ENCODE measurements at regions not wholly inside any gene's neighbourhood (a gene's known extent, or its start where the extent isn't known, plus 50 kb on each side); places are given as distances from the start of the nearest gene placed in this dataset.
A peak's percentile ranks its signal among the peaks of the same experiment; 100 is the strongest.

GRCh38 chr1:209483691-209484090 is 99.8 kb upstream of the CAMK1G start:
- no peaks in the 10 kb centered on the region for H3K27me3 ChIP-seq (ENCODE audit: insufficient read depth, poor library complexity, severe bottlenecking)
- DNase-seq (ENCODE audit: low spot score) (no peak), ATAC-seq (ENCODE audit: low read depth) (no peak)
- H3K4me3 ChIP-seq (ENCODE audit: severe bottlenecking): no peak overlapping the region
- H3K36me3 ChIP-seq (ENCODE audit: low read depth): no peaks in the 10 kb centered on the region
- TF ChIP-seq CTCF (IDR thresholded peaks at IDR 0.05; ENCODE audit: poor library complexity, severe bottlenecking): no peak
- H3K27ac ChIP-seq (ENCODE audit: poor library complexity, severe bottlenecking): no peak overlapping the region
- H3K4me1 ChIP-seq (ENCODE audit: insufficient read depth, poor library complexity, severe bottlenecking): peaks cover 10% of the 10 kb centered on the region
- no peaks in the 10 kb centered on the region for H3K9me3 ChIP-seq (ENCODE audit: severe bottlenecking)

- no peak for TF ChIP-seq CTCF (IDR thresholded peaks at IDR 0.05; ENCODE audit: poor library complexity, severe bottlenecking)
- Histone ChIP-seq H3K4me3 (ENCODE audit: severe bottlenecking) (no peak overlapping the region), H3K27ac (ENCODE audit: poor library complexity, severe bottlenecking) (peak overlapping the region; percentile 34), H3K4me1 (ENCODE audit: insufficient read depth, poor library complexity, severe bottlenecking) (peaks cover 10% of the 10 kb centered on the region), H3K36me3 (ENCODE audit: low read depth) (no peaks in the 10 kb centered on the region), H3K9me3 (ENCODE audit: severe bottlenecking) (no peaks in the 10 kb centered on the region), H3K27me3 (ENCODE audit: insufficient read depth, poor library complexity, severe bottlenecking) (no peaks in the 10 kb centered on the region)
- ATAC-seq (ENCODE audit: low read depth) (no peak), DNase-seq (ENCODE audit: low spot score) (no peak)
Observed at GRCh38 chr1:209484429-209484828, 99.1 kb upstream of the CAMK1G start.

GRCh38 chr1:209485167-209485566 is 98.3 kb upstream of the CAMK1G start:
- H3K4me1 ChIP-seq (ENCODE audit: insufficient read depth, poor library complexity, severe bottlenecking): peaks cover 10% of the 10 kb centered on the region
- H3K9me3 ChIP-seq (ENCODE audit: severe bottlenecking): no peaks in the 10 kb centered on the region
- no peak for TF ChIP-seq CTCF (IDR thresholded peaks at IDR 0.05; ENCODE audit: poor library complexity, severe bottlenecking)
- H3K27me3 ChIP-seq (ENCODE audit: insufficient read depth, poor library complexity, severe bottlenecking): no peaks in the 10 kb centered on the region
- DNase-seq (ENCODE audit: low spot score) (peak; percentile 86), ATAC-seq (ENCODE audit: low read depth) (peak; percentile 91)
- peak overlapping the region; percentile 34 for H3K27ac ChIP-seq (ENCODE audit: poor library complexity, severe bottlenecking)
- no peaks in the 10 kb centered on the region for H3K36me3 ChIP-seq (ENCODE audit: low read depth)
- no peak overlapping the region for H3K4me3 ChIP-seq (ENCODE audit: severe bottlenecking)

- Histone ChIP-seq H3K4me3 (ENCODE audit: severe bottlenecking) (no peak overlapping the region), H3K36me3 (ENCODE audit: low read depth) (no peaks in the 10 kb centered on the region), H3K4me1 (ENCODE audit: insufficient read depth, poor library complexity, severe bottlenecking) (peaks cover 10% of the 10 kb centered on the region), H3K27me3 (ENCODE audit: insufficient read depth, poor library complexity, severe bottlenecking) (no peaks in the 10 kb centered on the region), H3K27ac (ENCODE audit: poor library complexity, severe bottlenecking) (no peak overlapping the region), H3K9me3 (ENCODE audit: severe bottlenecking) (no peaks in the 10 kb centered on the region)
- DNase-seq (ENCODE audit: low spot score): no peak
- no peak for TF ChIP-seq CTCF (IDR thresholded peaks at IDR 0.05; ENCODE audit: poor library complexity, severe bottlenecking)
- no peak for ATAC-seq (ENCODE audit: low read depth)
Observed at GRCh38 chr1:209485751-209486150, 97.8 kb upstream of the CAMK1G start.

GRCh38 chr1:209486861-209487593 is 96.5 kb upstream of the CAMK1G start:
- H3K36me3 ChIP-seq (ENCODE audit: low read depth): no peaks in the 10 kb centered on the region
- no peaks in the 10 kb centered on the region for H3K9me3 ChIP-seq (ENCODE audit: severe bottlenecking)
- H3K27me3 ChIP-seq (ENCODE audit: insufficient read depth, poor library complexity, severe bottlenecking): no peaks in the 10 kb centered on the region
- no peak overlapping the region for H3K27ac ChIP-seq (ENCODE audit: poor library complexity, severe bottlenecking)
- no peak for TF ChIP-seq CTCF (IDR thresholded peaks at IDR 0.05; ENCODE audit: poor library complexity, severe bottlenecking)
- ATAC-seq (ENCODE audit: low read depth) (no peak), DNase-seq (ENCODE audit: low spot score) (no peak)
- peaks cover 10% of the 10 kb centered on the region for H3K4me1 ChIP-seq (ENCODE audit: insufficient read depth, poor library complexity, severe bottlenecking)
- no peak overlapping the region for H3K4me3 ChIP-seq (ENCODE audit: severe bottlenecking)

Measured in RWPE2 (cell line).